GM12892 (cell line): ENCODE measurements at regions not wholly inside any gene's neighbourhood (a gene's known extent, or its start where the extent isn't known, plus 50 kb on each side); places are given as distances from the start of the nearest gene placed in this dataset.

Source experiments
- POLR2A ChIP-seq: IDR thresholded peaks from 2 replicates; pipeline ENCODE4 v1.6.1; 2011; ENCODE audit warnings: low read depth, low read length, control low read depth
- POLR2AphosphoS5 ChIP-seq: IDR thresholded peaks from 2 replicates; pipeline ENCODE4 v1.6.1; 2011; ENCODE audit warnings: low read depth, low read length, control low read depth
- TAF1 ChIP-seq: IDR thresholded peaks from 2 replicates; pipeline ENCODE4 v1.6.1; 2011; ENCODE audit warnings: low read depth, mild to moderate bottlenecking, control low read depth, low read length, borderline replicate concordance

GRCh38 chr12:96141216-96141912 lies 52.8 kb upstream of the ELK3 start:
- TF ChIP-seq TAF1 (no peak), POLR2A (no peak), POLR2AphosphoS5 (no peak)
